ENCODE measurements at regions not wholly inside any gene's neighbourhood (a gene's known extent, or its start where the extent isn't known, plus 50 kb on each side); places are given as distances from the start of the nearest gene placed in this dataset.
"Not testable (repeated sequence)": the region's sequence is repeated elsewhere in the genome, so short reads cannot be mapped to it uniquely, and the experiment has no call there.

DNA sequence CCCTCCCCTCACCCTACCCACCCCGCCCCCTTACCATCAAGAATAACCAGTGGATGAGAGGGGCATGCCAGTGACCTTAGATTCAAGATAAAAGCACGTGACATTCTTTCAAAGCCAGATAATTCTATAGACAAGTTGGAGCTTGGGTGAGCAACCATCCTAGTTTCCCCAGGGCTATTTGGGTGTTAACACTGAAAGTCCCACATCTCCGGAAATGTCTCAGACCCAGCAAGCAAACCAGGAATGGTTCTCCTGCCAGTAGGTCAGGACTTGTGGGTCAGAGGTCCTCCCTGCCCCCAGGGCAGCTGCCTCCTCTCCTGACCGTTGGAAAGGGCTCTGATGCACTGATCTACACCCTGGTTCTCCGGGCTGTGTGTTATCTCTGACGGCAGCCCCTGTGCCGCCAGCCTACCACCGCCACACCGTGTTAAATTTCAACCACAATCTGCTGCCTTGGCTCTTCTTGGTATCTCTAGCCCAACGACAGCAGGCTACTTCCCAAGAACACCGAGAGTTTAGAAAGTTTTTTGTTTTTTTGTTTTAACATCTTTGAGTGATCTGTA lies 287.0 kb downstream of the BCL2L11 start:
- DNase-seq = not testable (repeated sequence)

DNA sequence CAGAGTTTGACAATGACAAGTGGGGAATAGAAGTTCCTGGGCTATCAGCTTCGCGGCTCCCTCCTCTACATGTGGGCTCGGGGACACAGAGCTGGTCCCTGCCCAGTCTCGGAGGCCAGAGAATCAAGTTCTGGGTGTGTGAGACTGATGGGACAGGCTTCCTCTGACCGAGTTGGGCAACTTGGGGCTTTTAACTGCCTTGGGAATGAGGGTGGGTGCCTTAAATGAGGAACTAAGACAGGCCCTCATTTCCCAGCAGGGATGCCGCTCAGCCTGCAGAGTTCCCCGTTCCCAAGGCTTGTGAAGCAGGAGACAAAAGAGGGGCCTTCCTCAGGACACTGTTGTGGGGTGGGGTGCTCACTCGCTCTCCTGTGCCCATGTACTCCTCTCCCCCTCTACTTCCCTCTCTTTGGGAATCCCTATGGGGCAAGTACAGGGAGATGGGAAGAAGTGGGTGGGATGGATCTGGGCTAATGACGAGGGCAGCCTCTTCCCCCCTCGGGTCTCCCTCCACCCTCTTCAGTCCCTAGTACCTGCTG lies 290.2 kb downstream of the BCL2L11 start:
- not testable (repeated sequence) for DNase-seq

DNA sequence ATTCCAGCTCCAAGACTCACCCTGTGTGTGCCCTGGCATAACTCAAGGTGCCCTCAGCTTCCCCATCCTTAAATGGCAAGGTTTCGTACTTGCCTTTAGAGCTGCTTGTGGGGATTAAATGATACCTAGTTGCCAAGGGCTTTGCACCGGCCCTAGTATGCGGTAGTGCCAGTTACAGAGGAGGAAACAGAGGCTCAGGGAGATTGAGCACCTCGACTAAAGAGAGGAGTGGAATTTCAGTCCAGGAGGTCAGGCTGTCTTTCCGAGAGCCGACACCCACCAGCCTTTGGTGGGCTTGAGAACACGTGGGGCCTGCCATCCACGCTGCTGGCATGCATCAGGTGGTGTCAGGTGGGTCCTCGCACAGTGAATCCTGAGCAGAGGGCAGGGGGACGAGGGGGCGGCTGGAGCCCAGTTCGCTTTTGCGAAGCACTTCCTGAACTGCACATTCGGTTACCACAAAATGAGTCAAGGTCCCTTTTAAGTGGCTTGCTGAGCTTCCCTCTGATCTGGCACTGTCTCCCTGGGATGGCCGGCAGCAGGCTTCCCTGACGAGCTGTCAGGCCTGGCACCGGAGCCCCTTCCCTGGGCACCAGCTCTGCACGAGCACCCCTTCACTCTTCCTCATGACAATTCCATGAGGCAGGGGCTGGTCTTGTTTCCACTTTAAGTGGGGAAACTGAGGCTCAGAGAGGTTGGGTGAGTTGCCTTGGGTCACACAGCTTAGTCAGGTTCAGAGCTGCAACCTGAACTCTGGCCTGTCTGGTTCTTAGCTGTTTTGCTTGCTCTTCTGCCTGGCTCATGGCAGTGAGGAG lies 291.4 kb downstream of the BCL2L11 start:
- peak in 1 of 2 experiments; percentile 40 for DNase-seq

DNA sequence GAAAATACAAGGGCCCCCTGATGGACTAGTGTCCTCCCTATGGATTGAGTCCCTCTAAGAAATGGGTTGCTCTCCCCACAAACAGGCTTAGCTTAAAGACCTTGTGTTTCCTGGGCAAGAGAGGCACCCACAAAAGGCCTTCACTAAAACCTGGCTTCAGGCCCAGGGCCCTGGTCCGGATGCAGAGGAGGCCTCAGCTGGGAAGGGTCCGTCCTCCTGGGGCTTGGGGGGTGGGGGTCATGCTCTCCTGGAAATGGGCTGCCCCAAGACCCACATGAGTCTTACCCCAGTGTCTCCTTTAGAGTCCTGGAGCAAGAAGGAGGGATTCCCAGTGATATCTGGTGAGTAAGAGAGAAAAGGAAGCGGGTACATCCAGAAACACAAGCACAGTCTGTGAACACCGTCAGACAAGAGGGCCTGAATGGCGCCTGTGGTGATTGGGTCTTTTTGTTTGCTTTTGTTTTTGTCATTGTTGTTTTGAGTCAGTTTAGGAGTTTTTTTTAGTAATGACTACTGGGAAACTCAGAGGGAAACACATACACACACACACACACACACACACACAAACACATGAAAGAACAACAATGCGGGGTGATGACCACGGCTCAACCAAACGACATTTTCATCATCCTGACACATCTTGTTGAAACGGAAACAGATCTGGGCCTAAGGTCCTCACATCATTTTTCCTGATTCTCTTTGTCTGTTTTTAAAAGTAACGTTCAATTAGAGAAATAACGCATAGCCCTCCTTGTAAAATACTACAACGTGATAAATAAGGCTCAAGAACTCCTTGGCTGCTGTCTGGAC lies 292.3 kb downstream of the BCL2L11 start:
- not testable (repeated sequence) for DNase-seq

DNA sequence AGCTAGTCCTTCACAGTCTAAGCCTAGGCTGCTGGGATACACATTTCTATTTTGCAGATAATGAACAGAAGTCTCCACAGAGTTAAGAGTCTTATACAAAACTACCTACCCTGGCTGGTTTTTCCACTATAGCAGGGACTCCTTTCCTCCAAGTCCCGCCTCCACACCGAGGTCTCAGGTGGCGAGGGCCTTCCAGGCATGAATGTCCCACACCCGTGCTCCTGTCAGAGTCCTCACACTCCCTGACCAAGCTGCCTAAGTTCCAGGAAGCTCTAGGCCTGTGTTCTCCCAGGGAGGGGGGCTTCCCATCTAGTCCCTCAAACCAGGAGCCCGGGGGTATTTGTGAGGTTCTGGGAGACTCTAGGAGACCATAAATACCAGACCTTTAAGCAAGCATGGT lies 293.2 kb downstream of the BCL2L11 start:
- DNase-seq = not testable (repeated sequence)

DNA sequence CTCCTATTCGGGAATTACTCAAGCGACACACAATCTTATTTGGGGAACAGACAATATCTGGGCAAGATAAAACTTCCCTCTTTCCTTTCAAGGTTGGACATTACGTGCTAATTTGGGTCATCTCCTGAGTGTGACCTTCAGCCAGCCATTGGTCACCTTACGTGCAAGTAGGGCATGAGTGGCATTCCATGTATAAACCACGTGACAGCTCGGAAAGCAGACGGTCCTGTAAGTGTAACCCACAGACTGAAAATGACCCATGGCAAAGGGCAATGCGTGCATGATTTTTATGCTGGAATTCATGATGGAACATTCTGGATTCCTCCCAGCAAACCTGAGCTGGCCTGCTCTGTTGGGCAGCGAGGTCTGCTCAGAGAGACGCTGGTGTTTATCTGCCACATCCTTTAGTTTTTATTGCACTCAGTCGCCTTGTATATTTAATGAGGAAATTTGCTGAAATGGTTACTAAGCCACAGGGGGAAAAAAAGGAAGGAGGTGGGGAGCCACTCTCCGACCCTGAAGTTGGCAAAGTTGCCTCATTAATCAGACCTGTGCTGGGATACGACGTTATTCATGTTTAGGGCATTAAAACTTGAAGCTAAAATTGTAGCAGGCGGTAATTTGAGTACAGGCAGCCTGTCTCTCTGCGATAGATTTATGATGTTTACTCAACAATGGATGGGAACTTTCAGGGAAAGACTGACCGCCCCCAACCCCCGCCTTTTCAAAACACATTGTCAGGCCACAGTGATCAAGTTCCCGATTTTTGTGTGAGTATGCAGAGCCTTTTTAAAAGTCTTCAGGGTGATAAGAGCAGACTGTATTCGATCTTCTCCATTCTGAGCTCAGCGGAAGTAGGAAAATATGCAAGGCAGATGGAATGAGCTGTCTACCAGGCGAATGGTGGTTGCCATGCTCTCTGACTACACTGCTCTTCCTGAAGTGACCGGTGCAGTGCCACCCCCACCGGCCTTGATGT lies 295.3 kb downstream of the BCL2L11 start:
- DNase-seq = not testable (repeated sequence)

DNA sequence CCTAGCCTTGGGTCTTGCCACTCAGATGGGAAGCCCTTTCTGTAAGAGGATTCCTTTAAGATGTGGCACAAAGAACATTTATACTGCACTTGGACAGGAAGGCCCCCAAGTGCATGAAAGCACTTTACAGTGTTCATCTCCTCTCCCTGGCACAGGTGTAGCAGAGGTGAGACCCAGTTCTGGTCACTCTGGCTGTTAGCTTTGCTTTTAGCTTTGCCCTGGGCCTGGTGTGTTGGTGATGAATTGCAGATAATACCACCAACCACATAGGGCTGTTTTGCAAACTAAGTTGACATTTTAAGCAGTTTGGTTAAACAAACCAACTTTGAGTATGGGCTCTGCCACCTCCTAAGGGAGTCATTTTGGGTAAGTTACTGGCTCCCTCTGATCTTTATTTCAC lies 296.3 kb downstream of the BCL2L11 start:
- not testable (repeated sequence) for DNase-seq

DNA sequence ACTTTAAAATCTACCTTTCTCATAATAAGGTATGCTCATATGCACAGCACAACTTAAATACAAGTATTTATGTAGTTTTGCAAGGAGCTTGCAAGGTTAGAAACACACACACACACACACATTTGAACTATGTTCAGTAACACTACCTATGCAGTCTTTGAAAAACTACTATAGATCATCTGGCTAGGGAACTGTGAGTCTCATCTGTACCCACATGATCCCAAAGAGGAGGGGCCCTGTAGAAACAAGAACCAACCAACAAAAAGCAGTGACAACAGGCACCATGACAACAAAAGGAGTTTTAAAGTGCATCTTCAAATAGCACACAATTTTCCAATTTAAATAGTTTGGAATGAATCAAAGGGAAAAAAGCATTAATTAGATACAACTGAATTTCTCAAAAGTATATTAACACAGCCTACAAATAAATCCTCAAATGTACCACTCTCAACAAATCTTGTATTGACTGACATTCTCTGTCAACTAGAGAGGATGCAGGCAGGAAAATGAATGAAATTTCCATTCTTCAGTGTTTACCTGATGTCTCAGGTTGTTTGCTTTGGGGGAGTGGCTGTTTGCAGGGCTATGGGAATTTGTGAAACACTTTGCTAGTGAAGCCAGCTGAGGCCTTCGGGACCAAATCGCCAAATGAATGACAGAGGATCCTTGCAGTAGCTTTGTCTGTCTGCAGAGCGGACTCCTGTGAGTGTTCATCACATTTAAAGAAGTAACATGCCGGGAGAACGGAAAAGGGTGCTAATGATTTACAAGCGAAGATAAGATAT lies 297.6 kb downstream of the BCL2L11 start:
- DNase-seq = not testable (repeated sequence)

DNA sequence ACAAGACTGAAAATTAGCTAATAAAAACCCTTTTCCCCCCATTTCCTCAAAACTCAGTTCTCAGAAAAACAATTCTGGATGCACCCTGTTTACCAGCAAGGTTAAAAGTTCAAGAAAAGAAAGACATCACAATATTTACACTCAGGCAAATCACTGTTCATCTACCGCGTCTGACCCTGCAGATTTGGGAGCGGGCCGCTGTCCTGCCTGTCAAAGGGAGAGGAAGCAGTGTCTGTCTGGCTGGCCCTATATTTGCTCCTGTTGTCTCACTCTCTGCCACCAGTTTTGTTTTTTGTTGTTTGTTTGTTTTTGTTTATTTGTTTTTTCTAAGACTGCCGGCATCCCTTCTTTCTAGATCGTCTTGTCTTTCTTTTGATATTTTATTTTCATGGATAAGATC lies 299.4 kb downstream of the BCL2L11 start:
- DNase-seq = not testable (repeated sequence)

DNA sequence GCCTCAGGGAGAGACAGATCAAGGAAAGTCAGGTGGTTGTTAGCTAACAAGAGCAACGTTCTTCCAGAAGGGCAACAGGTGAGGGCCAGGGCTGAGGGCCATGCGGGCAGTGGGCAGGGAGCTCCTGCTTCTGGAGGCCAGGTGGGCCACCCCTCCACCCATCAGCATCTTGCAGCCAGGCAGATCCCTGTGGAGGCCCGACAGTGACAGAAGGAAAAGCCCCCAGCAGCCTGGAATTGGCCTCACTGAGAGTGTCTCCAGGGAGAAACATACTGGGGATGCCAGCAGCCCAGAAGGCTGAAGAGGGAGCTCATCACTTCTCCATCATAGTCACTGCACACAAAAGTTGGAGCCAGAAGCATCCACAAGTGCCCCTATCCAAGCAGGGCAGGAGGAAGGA lies 300.1 kb downstream of the BCL2L11 start:
- DNase-seq = not testable (repeated sequence)

DNA sequence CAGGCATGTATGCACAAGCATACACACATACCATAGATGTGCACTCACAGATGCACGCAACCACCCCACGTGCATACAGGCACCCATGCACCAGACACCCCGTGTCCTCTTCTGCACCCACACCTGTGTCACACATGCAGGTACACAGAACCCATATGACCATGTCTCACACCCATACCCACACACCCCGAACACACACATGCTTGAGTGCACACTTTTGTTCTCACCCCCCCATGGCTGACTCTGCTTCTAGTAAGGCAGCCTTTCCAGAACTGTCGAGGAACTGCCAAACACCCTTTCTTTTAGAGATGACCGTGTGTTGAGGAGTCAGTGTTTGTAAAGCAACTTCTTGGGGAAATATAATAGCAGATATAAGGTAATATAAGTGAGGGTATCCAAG lies 301.2 kb downstream of the BCL2L11 start:
- not testable (repeated sequence) for DNase-seq

DNA sequence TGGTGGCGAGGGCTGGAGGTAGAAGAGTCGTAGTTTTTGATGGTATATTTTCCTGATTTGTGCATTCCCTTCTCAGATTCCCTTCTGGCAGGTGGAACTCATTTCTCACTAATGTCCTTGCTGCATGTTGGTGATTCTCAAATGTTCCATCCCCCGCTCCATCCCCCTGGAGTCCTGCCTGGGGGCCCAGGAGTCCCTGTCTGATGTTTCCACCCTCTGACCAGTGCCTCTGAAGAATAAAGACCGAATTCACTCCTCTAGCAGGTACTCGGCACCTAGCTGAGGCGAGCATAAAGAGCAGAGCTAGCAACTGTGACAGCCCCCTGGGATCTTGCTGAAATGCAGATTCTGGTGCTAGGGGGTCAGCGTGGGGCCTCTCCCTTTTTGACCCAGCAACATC lies 301.8 kb downstream of the BCL2L11 start:
- DNase-seq = not testable (repeated sequence)

DNA sequence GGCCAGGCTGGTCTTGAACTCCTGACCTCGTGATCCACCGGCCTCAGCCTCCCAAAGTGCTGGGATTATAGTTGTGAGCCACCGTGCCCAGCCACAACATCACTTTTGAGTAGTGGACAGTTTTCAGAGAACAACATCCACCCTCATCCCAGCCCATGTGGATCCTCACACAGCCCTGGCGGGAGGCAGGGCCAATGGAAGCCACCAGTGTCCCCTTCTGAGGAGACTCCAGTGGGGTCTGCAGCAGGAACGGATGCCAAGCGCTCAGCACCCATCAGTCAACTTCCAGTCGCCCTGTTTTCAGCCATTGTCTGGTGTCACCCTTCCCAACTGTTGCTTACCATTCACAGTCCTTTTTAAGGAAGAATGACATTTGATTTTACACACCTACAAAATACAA lies 302.5 kb downstream of the BCL2L11 start:
- not testable (repeated sequence) for DNase-seq

DNA sequence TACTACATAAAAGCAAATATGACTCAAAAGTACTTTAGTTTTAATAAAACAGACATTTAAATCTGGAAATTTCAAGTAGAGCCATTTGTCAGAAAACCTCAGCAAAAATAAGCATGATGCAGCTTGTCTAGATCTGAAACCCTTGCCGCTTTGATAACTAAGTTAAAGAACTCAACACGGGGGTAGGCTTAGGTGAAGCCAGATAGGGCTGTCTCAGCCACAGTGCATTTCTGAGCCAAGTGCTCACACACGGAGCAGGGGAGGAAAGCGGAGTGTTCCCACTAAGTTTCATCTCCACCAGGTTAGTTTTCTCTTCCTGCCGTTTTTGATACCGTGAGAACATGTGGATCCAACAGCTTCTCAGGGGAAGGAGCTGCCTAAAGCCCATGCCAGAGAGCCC lies 303.5 kb downstream of the BCL2L11 start:
- not testable (repeated sequence) for DNase-seq

DNA sequence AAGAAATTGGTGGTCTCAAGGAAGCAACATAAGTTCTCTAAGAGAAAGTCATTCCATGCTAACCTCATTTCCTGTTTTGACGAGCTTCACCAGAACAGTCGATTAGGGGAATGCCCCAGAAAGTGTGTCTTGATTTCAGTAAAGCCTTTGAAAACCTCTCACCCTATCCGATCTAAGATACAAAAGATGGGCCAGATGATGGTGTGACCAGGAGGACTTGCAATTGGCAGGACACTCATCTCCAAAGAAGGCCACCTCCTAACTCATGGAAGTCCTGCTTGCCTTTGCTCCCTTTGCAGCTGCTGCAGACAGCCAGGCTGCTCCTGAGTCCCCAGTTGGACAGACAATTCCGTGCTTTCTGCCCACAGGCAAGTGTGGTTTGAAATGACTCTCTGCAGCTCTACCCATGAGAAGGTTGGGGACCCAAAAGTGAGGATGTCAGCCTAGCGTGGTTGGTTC lies 304.2 kb downstream of the BCL2L11 start:
- peak; percentile 59 to 69 for DNase-seq

DNA sequence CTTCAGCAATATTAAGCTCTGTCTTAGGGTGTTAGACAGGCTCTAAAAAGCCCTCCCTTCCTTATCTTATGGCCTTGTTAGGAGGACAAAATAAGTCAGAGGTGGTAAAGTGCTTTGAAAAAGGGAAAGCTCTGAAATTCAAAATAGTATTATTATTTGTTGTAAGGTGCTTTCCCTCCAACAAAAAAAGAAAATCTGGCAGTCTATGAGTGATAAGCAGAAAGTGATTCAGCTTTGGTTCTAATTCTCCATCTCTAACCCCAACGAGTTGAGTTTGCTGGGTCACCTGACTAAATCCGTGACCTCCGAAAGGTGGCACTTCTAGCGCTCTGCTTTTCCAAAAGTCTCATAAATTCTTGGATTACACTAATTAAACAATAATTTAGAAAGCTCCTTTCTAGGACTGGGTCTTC lies 305.1 kb downstream of the BCL2L11 start:
- peak in 1 of 2 experiments; percentile 42 for DNase-seq

DNA sequence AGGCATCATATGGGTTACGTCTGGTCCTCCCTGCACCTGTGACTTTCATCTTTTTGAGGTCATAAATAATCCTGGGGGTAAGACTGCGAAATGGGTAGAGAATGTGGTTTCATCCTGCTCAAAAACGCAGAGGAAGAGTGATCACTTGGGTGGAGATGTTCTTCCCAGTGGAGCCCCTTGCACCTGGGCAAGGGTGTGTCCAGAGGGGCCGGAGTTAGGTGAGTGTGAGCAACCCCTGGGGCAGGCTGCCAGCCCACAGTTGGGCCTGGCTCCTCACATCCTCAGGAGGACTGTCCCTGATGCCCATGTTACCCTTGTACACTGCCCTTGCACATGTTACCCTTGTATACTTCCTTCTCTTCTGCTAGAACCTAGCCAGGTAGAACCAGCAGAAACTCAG lies 306.6 kb downstream of the BCL2L11 start:
- DNase-seq = not testable (repeated sequence)

DNA sequence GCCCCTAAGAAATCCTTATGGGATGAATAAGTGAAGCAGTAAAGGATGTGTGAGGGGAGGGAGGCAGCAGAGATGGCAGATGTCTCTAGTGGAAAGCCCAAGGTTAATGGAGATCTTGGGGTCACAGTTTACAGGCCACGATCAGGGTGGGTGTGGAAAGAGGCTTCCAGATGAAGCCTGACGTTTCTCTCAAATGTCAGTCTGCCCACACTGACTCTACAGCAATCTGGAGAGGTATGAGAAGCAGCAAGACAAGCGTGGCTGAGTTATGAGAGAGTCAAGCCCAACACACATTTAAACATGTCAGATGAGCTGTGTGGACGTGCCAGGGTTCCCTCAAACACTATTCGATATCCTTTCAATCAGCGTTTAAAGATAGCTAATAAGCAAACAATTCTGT lies 308.2 kb downstream of the BCL2L11 start:
- not testable (repeated sequence) for DNase-seq

DNA sequence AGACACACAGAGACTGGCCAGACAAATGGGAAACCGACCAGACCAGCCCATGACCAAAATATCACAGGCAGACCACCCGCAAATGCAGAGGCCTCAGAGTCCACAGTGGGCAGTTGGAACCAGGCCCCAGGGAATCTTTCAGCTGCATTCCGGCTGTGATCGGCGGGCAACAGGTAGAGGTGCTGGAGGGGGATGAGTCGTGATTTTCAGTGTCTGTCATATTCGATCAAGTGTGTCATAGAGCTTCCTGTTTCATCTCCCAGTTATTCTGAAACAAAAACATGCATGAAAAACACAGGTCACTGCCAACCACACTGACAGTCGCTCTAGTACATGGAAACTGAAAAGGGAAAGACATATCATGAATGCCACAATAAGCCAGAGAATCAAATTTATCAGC lies 308.6 kb downstream of the BCL2L11 start:
- not testable (repeated sequence) for DNase-seq

DNA sequence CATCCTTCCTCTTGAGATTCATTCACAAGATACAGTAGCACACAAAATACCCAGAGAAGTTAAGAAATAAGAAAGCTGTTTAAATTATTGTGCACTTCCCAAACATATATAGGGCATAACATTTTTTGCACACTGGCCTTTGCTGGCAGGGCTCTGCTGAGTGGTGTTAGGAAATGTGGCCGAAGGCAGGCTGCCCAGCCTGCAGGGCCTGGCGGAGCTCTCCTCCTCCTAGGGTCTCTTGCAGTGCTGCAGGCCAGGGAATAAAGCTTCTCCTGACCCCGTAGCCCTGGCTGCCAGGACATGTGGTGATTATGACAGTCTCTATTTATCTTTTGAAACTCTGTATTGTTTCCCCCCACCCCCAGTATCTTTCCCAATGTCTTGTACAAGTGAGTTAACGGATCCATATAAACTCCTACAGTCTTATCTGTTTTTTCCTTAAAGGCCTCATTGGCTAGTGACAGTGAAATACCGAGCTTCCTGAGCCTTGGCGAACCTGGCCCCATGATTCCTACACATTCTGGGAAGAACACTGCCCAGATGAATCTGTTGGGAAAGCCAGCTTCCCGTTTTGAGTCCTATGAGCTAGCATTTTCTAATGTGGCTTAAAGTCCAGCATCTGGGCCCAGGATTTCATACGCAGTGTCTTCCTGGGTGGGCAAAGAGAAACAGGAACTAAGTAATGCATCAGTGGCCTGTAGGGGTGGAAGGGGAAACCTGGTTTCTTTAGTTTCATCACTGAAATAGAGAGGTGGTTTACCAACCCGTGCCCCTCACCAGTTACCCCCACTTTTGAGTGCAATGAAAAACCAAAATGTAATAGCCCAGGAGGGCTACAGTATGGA lies 310.3 kb downstream of the BCL2L11 start:
- DNase-seq = not testable (repeated sequence)
